GM12878 (cell line): ENCODE measurements at regions not wholly inside any gene's neighbourhood (a gene's known extent, or its start where the extent isn't known, plus 50 kb on each side); places are given as distances from the start of the nearest gene placed in this dataset.

Experiments used
- ATAC-seq: fragments of 200-7000 bp; cut with Tn5 transposase; 3 replicates; pipeline ENCODE4 v1.9.1; 2020; ENCODE audit warnings: mild to moderate bottlenecking, moderate library complexity
- BruUV-seq: library from RNA; stranded (reverse); fragments of 400-500 nt; replicated peaks from 2 replicates; lab custom pipeline; 2021; lab: Mats Ljungman, UMichigan
- CTCF ChIA-PET: fragments of 300-600 bp; sonication (Branson Sonifier 250); formaldehyde crosslinking; extraction: SDS; loops from one replicate; lab custom pipeline; 2021; ENCODE audit warnings: inconsistent platforms; lab: Yijun Ruan, JAX
- POLR2A ChIA-PET: fragments of 350-600 bp; formaldehyde crosslinking; extraction: SDS; loops from one replicate; lab custom pipeline; 2021; ENCODE audit warnings: inconsistent platforms; lab: Charles Lee
- RAD21 ChIA-PET: fragments of 300-600 bp; sonication (Branson Sonifier 250); formaldehyde crosslinking; loops from one replicate; lab custom pipeline; 2023; ENCODE audit warnings: antibody characterized with exemption; ENCODE audit not compliant: unreplicated experiment; lab: Charles Lee
- SMC1A ChIA-PET: fragments of 300-600 bp; sonication (Branson Sonifier 250); formaldehyde crosslinking; loops from one replicate; lab custom pipeline; 2023; ENCODE audit not compliant: unreplicated experiment, uncharacterized antibody; lab: Charles Lee
- DNase-seq: peaks from one replicate; pipeline ENCODE4 v3.0.0-alpha.2; 2011; ENCODE audit warnings: low read depth, low spot score
- FAIRE-seq: peaks from 3 replicates; lab custom pipeline; 2011; peaks lifted over from hg19 to GRCh38; lab: Jason Lieb, UNC
- H2AFZ ChIP-seq: 2 replicates; pipeline ENCODE4 v1.6.0; 2011; ENCODE audit warnings: low read depth, low read length, control low read depth; ENCODE audit not compliant: control insufficient read depth
- H3K27ac ChIP-seq: 2 replicates; pipeline ENCODE4 v1.5.1; 2011; ENCODE audit warnings: control low read depth; ENCODE audit not compliant: control insufficient read depth, insufficient read depth
- H3K27me3 ChIP-seq, 2 experiments: replicated peaks in 1 of 2; 2 replicates each; pipeline versions ENCODE4 v1.6.0 to v1.6.1; 2011; ENCODE audit warnings: low read length in 1 of 2; ENCODE audit not compliant: control insufficient read depth in 2 of 2, insufficient read depth in 2 of 2
- H3K36me3 ChIP-seq, 2 experiments: 2 replicates each; pipeline ENCODE4 v1.5.1; 2011; ENCODE audit warnings: low read length in 1 of 2; ENCODE audit not compliant: control insufficient read depth in 2 of 2, insufficient read depth in 2 of 2
- H3K4me1 ChIP-seq: 2 replicates; pipeline ENCODE4 v1.6.1; 2011; ENCODE audit warnings: mild to moderate bottlenecking, low read length, moderate library complexity, mixed read lengths; ENCODE audit not compliant: control insufficient read depth, insufficient read depth
- H3K4me2 ChIP-seq: 2 replicates; pipeline ENCODE4 v1.6.0; 2011; ENCODE audit warnings: control low read depth; ENCODE audit not compliant: control insufficient read depth, insufficient read depth
- H3K4me3 ChIP-seq: fragments of 200-600 bp; sonication (generic); 2 replicates; pipeline ENCODE4 v1.5.1; 2016
- H3K79me2 ChIP-seq: 2 replicates; pipeline ENCODE4 v1.6.0; 2011; ENCODE audit warnings: low read length; ENCODE audit not compliant: control insufficient read depth, insufficient read depth
- H3K9ac ChIP-seq: 2 replicates; pipeline ENCODE4 v1.8.0; 2011; ENCODE audit warnings: low read length, control low read depth, mixed read lengths; ENCODE audit not compliant: control insufficient read depth, insufficient read depth
- H3K9me3 ChIP-seq: replicated peaks from 3 replicates; pipeline ENCODE4 v1.5.1; 2011; ENCODE audit warnings: mild to moderate bottlenecking, low read length; ENCODE audit not compliant: control insufficient read depth, insufficient read depth
- H4K20me1 ChIP-seq: 2 replicates; pipeline ENCODE4 v1.6.0; 2011; ENCODE audit not compliant: control insufficient read depth, insufficient read depth
- EGR1 ChIP-seq, 2 experiments: IDR thresholded peaks; 1 replicate in 1 of 2; 2 replicates in 1 of 2; pipeline ENCODE4 v1.6.1; 2011 to 2012; ENCODE audit warnings: low read depth in 2 of 2, low read length in 2 of 2, borderline replicate concordance in 1 of 2, mild to moderate bottlenecking in 1 of 2, moderate library complexity in 1 of 2
- ETV6 ChIP-seq, 2 experiments: fragments of 450-650 bp in 1 of 2; IDR thresholded peaks in 1 of 2; conservative IDR thresholded peaks in 1 of 2; 2 replicates each; pipeline ENCODE4 v1.6.1; 2014; ENCODE audit warnings: antibody characterized with exemption in 1 of 2, borderline replicate concordance in 1 of 2, low read depth in 1 of 2, mild to moderate bottlenecking in 1 of 2, moderate library complexity in 1 of 2
- FOXK2 ChIP-seq: fragments of 450-650 bp; IDR thresholded peaks from 2 replicates; pipeline ENCODE4 v1.6.1; 2017; ENCODE audit warnings: mild to moderate bottlenecking, moderate library complexity
- GABPA ChIP-seq: IDR thresholded peaks from 2 replicates; pipeline ENCODE4 v1.6.1; 2014; ENCODE audit warnings: antibody characterized with exemption, low read depth, mild to moderate bottlenecking, inconsistent platforms
- HDAC6 ChIP-seq: fragments of 200-600 bp; sonication (generic); IDR thresholded peaks from one replicate; pipeline ENCODE4 v1.8.0; 2017; ENCODE audit warnings: antibody characterized with exemption; ENCODE audit not compliant: unreplicated experiment
- IKZF2 ChIP-seq, 2 experiments: fragments of 450-650 bp; IDR thresholded peaks; 2 replicates each; pipeline ENCODE4 v1.6.1; 2017; ENCODE audit warnings: mild to moderate bottlenecking in 2 of 2, moderate library complexity in 2 of 2
- KLF5 ChIP-seq: fragments of 450-650 bp; IDR thresholded peaks from 2 replicates; pipeline ENCODE4 v1.6.1; 2014; ENCODE audit warnings: mild to moderate bottlenecking; ENCODE audit not compliant: partially characterized antibody
- NR2F1 ChIP-seq: fragments of 450-650 bp; conservative IDR thresholded peaks from 2 replicates; pipeline ENCODE4 v1.6.1; 2017; ENCODE audit warnings: mild to moderate bottlenecking
- PML ChIP-seq: IDR thresholded peaks from 2 replicates; pipeline ENCODE4 v1.6.1; 2012; ENCODE audit warnings: low read length, inconsistent platforms
- STAT3 ChIP-seq: IDR thresholded peaks from 2 replicates; pipeline ENCODE4 v1.6.1; 2011; ENCODE audit warnings: low read depth, low read length, improper control_type of control experiment
- TCF12 ChIP-seq: IDR thresholded peaks from 2 replicates; pipeline ENCODE4 v1.6.1; 2011; ENCODE audit warnings: low read depth, mild to moderate bottlenecking, low read length
- WGBS: methylation state at CpG from one replicate; pipeline ENCODE4 v1.1.6; 2016; ENCODE audit warnings: low lambda C conversion rate; ENCODE audit not compliant: insufficient replicate concordance, insufficient coverage; ENCODE audit errors: missing lambda C conversion rate; 5-methylcytosine and 5-hydroxymethylcytosine counted together
- in situ Hi-C: fragments of 300-500 bp; cut with MboI; formaldehyde crosslinking; loops from 9 replicates; pipeline ENCODE4 v1.14.3; 2018; ENCODE audit warnings: mixed read lengths
- intact Hi-C: fragments of 100-400 bp; cut with micrococcal nuclease; formaldehyde crosslinking; loops from one replicate; pipeline ENCODE4 v1.14.2; 2022; ENCODE audit not compliant: unreplicated experiment

DNA sequence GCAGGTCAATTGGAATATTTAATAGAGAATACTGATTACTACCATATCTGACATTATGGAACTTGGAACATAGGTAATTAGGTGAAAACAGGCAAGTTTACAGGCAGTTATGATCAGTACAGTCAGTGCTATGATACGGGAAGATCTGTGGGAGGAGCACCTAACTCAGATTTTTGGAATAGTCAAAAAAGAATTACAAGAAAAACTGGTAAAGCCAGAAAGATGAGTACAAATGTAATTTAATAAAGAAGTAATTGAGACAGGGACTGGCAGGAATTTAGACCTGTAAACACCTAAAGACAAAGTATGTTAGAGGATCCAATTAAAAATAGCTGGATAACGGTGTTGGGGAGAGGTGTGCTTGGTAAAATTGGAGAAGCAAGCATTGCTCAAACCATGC, 206.5 kb upstream of the ANO5 start:
- FAIRE-seq, result no peak
- Histone ChIP-seq H3K9ac (no peak overlapping the region), H3K27me3 (no peaks in the 10 kb centered on the region), H3K27ac (no peak overlapping the region), H3K36me3 (no peaks in the 10 kb centered on the region), H3K79me2 (no peaks in the 10 kb centered on the region), H3K4me2 (no peak overlapping the region)
- RAD21 ChIA-PET, result no interaction called here
- POLR2A ChIA-PET, result no interaction called here
- SMC1A ChIA-PET, result no interaction called here
- in situ Hi-C loops, result no loop called here
- CTCF ChIA-PET, result no interaction called here
- TF ChIP-seq NR2F1, result no peak
- no peak for TF ChIP-seq KLF5
- TF ChIP-seq FOXK2, result no peak
- no peak for TF ChIP-seq GABPA
- TF ChIP-seq, all 136 proteins: peak for 0
- Histone ChIP-seq H4K20me1 (no peaks in the 10 kb centered on the region), H3K4me1 (no peaks in the 10 kb centered on the region), H3K4me3 (no peak overlapping the region), H3K9me3 (no peaks in the 10 kb centered on the region), H2AFZ (no peak overlapping the region)
- BruUV-seq, result no TSS peak
- intact Hi-C loops, result loop anchor here (10.0 kb wide), 1 partner anchor 472 kb away; no protein-coding TSS in a partner anchor
- ATAC-seq (no peak), DNase-seq (no peak)
- WGBS, result 0% methylated on average over 2 of the region's 2 CpGs

DNA sequence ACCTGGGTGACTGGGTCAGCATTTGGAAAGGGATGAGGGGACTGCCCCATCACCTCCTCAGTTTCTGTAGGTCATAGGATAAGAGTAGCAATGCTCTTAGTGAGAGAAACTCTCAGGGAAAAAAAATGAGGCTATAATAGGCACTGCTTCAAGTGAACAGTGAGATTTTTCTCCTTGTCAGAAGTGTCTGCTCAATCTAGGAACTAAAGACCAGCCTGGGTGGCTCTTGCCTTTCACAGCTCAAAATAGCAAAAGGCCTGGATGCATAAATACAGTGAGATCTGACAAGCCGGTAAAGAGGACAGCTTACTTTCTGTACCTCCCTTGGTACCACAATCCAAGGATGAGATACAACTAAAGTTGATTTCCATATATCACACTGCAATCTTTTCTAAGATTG, 205.6 kb upstream of the ANO5 start:
- intact Hi-C loops (loop anchor here (10.0 kb wide), 1 partner anchor 472 kb away; no protein-coding TSS in a partner anchor), in situ Hi-C loops (no loop called here)
- H3K4me3 ChIP-seq, result no peak overlapping the region
- CTCF ChIA-PET, result interaction anchor here (0.5 to 1.4 kb wide), 3 partner anchors 16 to 1083 kb away, joined by 3 read pairs; no protein-coding TSS in a partner anchor
- TF ChIP-seq IKZF2 (IDR thresholded peaks at IDR 0.05) (no peak), EGR1 (IDR thresholded peaks at IDR 0.05; ENCODE audit: borderline replicate concordance in 1 of 2, low read depth in 2 of 2, low read length in 2 of 2) (no peak), FOXK2 (no peak), STAT3 (no peak), PML (no peak), TCF12 (no peak), HDAC6 (no peak), ETV6 (conservative IDR thresholded peaks at IDR 0.05 in 1 of 2, IDR thresholded peaks at IDR 0.05 in 1 of 2; ENCODE audit: borderline replicate concordance in 1 of 2, low read depth in 1 of 2) (no peak)
- RAD21 ChIA-PET, result no interaction called here
- ATAC-seq, result no peak
- H3K9ac ChIP-seq, result no peak overlapping the region
- no peak overlapping the region for H3K4me2 ChIP-seq
- H3K79me2 ChIP-seq, result no peaks in the 10 kb centered on the region
- H3K4me1 ChIP-seq, result no peaks in the 10 kb centered on the region
- WGBS, result 46% methylated on average over 1 of the region's 1 CpG
- H2AFZ ChIP-seq, result no peak overlapping the region
- DNase-seq, result no peak
- no peak for FAIRE-seq
- SMC1A ChIA-PET, result no interaction called here
- H3K9me3 ChIP-seq, result no peaks in the 10 kb centered on the region
- no peaks in the 10 kb centered on the region for H3K36me3 ChIP-seq
- BruUV-seq, result no TSS peak
- no peak overlapping the region for H3K27ac ChIP-seq
- no peaks in the 10 kb centered on the region for H4K20me1 ChIP-seq
- POLR2A ChIA-PET, result no interaction called here
- no peaks in the 10 kb centered on the region for H3K27me3 ChIP-seq
